Central memory CD8-positive, alpha-beta T cell (primary cell): ENCODE measurements at regions not wholly inside any gene's neighbourhood (a gene's known extent, or its start where the extent isn't known, plus 50 kb on each side); places are given as distances from the start of the nearest gene placed in this dataset.

Experiments
- ATAC-seq: fragments of 150-1000 bp; cut with Tn5 transposase; replicated peaks from 2 replicates; pipeline ENCODE4 v1.10.0; 2022; ENCODE audit warnings: mild to moderate bottlenecking, moderate FRiP score, moderate number of reproducible peaks; ENCODE audit not compliant: poor library complexity, severe bottlenecking; ENCODE audit errors: extremely low read depth
- DNase-seq, 2 donors: peaks; one replicate each; pipeline ENCODE4 v3.0.0; 2021; ENCODE audit warnings: low spot score in 2 of 2
- H3K27ac Mint-ChIP-seq: one replicate; pipeline ENCODE4 v1.8.0; 2022; ENCODE audit warnings: low read depth, mild to moderate bottlenecking, moderate library complexity, mixed read lengths
- H3K27me3 Mint-ChIP-seq: one replicate; pipeline ENCODE4 v1.8.0; 2022; ENCODE audit warnings: mixed read lengths
- H3K36me3 Mint-ChIP-seq: one replicate; pipeline ENCODE4 v1.8.0; 2022; ENCODE audit warnings: mild to moderate bottlenecking, moderate library complexity, mixed read lengths; ENCODE audit not compliant: insufficient read depth
- H3K4me1 Mint-ChIP-seq: one replicate; pipeline ENCODE4 v1.8.0; 2022; ENCODE audit warnings: mixed read lengths
- H3K4me3 Mint-ChIP-seq: one replicate; pipeline ENCODE4 v1.8.0; 2022; ENCODE audit warnings: mild to moderate bottlenecking, moderate library complexity, mixed read lengths
- H3K9me3 Mint-ChIP-seq: one replicate; pipeline ENCODE4 v1.8.0; 2022; ENCODE audit warnings: mixed read lengths

DNA sequence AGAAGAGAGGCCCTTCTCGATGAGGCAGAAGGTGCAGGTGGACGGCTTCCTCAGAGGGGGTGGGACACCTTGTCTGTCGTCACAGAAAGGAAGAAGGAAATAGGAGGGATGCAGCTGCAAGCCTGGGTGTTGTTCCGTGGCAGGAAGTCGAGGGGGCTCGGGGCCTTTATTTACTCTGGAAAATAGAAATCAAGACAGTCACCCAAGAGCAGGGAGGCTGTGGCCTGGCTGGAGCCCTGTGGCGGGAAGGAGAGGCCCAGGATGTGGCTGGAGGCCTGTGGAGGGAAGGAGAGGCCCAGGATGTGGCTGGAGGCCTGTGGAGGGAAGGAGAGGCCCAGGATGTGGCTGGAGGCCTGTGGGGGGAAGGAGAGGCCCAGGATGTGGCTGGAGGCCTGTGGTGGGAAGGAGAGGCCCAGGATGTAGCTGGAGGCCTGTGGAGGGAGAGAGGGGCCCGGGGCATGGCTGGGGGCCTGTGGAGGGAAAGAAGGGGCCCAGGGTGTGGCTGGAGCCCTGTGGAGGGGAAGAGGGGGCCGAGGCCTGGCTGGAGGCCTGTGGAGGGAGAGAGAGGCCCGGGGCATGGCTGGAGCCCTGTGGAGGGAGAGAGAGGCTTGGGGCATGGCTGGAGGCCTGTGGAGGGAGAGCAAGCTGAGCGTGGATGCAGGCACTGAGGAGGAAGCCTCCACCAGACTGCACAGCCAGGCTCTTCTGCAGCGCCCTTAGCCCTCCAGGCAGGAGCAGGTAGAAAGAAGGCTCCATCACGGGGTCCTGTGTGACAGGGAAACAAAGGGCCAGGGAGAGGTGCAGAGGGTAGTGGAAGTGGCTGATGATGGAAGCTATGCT lies 97.3 kb upstream of the SFMBT2 start:
- peaks cover 63% of the 10 kb centered on the region for H3K4me1 Mint-ChIP-seq
- DNase-seq: no peak
- H3K9me3 Mint-ChIP-seq: peaks cover 20% of the 10 kb centered on the region
- peak; percentile 54 for ATAC-seq
- H3K36me3 Mint-ChIP-seq: peaks cover 7% of the 10 kb centered on the region
- H3K27ac Mint-ChIP-seq: peak overlapping the region; percentile 96
- peak overlapping the region; percentile 33 for H3K4me3 Mint-ChIP-seq
- H3K27me3 Mint-ChIP-seq: no peaks in the 10 kb centered on the region

DNA sequence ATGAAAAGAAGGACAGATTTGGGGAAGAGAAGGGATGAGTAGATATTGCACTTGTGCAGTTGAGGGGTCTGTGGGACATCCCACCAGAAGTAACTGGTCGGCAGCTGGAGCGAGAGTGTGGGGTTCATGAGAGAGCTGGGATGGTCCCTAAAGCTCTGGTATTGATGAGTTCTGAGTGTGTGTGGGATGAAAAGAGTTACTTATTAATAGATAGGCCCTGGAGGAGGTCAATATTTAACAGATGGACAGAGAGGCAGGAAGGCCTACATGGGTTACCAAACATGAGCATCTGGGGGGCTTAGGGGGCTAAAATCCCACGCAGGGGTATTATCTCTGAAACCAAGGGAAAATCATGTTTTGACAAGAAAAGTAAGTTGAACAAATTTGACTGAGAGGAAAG lies 95.7 kb upstream of the SFMBT2 start:
- H3K27me3 Mint-ChIP-seq: no peaks in the 10 kb centered on the region
- H3K4me1 Mint-ChIP-seq: peaks cover 58% of the 10 kb centered on the region
- H3K9me3 Mint-ChIP-seq: peaks cover 20% of the 10 kb centered on the region
- ATAC-seq: no peak
- DNase-seq: no peak
- peaks cover 7% of the 10 kb centered on the region for H3K36me3 Mint-ChIP-seq
- peak overlapping the region; percentile 33 for H3K4me3 Mint-ChIP-seq
- peak overlapping the region; percentile 96 for H3K27ac Mint-ChIP-seq

DNA sequence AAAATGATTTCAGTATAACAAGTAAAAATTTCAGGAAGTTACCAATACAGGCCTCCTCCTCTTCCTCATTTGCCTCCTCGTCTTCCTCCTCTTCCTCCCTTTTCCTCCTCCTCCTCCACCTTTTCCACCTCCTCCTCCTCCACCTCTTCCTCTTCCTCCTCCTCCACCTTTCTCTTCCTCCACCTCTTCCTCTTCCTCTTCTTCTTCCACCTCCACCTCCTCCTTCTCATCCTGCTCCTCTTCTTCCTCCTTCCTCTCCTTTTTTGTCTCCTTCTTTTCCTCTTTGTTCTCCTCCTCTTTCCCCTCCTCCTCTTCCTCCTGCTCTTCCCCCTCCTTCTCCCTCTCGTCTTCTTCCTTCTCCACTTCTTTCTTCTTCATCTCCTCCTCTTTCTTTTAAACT lies 94.4 kb upstream of the SFMBT2 start:
- ATAC-seq (no peak), DNase-seq (no peak)
- Mint-ChIP-seq H3K27ac (peak overlapping the region; percentile 45), H3K27me3 (no peaks in the 10 kb centered on the region), H3K4me1 (peaks cover 58% of the 10 kb centered on the region), H3K36me3 (peaks cover 7% of the 10 kb centered on the region), H3K9me3 (peaks cover 8% of the 10 kb centered on the region), H3K4me3 (no peak overlapping the region)

DNA sequence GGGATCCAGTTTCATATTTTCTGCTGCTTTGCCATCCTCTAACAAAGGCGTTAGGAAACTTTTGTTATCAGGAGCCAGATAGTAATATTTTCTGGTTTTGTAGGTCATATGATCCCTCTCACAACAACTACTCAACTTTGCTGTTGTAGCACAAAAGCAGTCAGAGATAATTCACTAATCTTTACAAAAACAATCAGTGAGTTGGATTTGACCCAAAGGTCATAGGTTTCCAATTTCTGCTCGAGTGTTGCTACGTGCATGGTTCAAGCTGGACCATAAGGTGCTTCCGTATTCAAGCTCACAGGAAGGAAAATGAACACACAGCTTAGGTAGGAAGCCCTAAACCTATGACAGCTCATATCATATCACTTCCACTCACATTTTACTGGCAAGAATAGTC lies 92.4 kb upstream of the SFMBT2 start:
- Mint-ChIP-seq H3K4me1 (peaks cover 44% of the 10 kb centered on the region), H3K27ac (no peak overlapping the region)
- no peak for ATAC-seq

DNA sequence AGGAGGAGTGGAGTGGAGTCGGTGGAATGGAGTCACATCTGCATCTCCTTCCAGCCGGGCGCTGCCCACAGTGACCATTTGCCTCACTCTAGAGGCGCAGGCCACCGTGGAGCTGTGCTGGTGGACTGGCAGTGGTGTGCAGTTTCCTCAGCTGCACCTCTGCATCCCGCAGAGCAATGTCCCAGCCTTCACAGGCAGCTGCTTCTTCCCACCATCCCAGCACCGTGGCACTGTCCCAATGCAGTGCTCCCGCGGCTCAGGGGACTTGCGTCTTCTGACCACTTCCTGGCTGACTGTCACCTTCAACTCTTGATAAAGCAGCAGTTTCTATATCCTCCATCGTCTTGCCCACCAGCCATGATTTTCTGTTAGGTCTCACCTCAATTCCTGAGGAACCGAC lies 90.3 kb upstream of the SFMBT2 start:
- ATAC-seq (no peak), DNase-seq (no peak)
- H3K27me3 Mint-ChIP-seq: no peaks in the 10 kb centered on the region
- H3K36me3 Mint-ChIP-seq: peaks cover 5% of the 10 kb centered on the region
- H3K4me1 Mint-ChIP-seq: peaks cover 24% of the 10 kb centered on the region
- no peak overlapping the region for H3K4me3 Mint-ChIP-seq
- H3K9me3 Mint-ChIP-seq: no peaks in the 10 kb centered on the region
- H3K27ac Mint-ChIP-seq: no peak overlapping the region

More for the DNA sequence above, 92.4 kb upstream of the SFMBT2 start:
- no peaks in the 10 kb centered on the region for H3K27me3 Mint-ChIP-seq
- H3K36me3 Mint-ChIP-seq: peaks cover 7% of the 10 kb centered on the region
- no peak overlapping the region for H3K4me3 Mint-ChIP-seq
- DNase-seq: no peak
- H3K9me3 Mint-ChIP-seq: no peaks in the 10 kb centered on the region

DNA sequence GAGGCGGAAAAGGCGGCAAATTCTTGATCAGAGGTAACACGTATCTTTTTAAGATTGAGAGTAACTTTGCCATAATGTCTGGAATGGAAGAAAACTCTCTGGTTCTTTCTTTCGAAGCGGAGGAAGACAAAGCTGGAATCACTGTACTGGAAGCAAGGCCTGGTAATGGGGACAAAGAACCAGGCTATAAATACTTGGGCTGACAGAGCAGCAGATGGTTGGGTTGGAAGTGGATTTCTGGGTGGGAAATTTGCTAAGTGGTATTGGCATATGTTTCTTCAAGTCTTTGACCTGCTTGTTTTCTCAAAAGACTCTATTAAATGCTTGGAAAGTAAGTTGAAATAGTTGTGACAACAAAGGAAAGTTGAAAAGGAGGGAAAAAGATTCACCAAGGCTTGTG lies 87.3 kb upstream of the SFMBT2 start:
- no peak overlapping the region for H3K27ac Mint-ChIP-seq
- no peaks in the 10 kb centered on the region for H3K9me3 Mint-ChIP-seq
- H3K4me3 Mint-ChIP-seq: no peak overlapping the region
- no peak for DNase-seq
- H3K4me1 Mint-ChIP-seq: peaks cover 32% of the 10 kb centered on the region
- no peak for ATAC-seq
- H3K36me3 Mint-ChIP-seq: no peaks in the 10 kb centered on the region
- H3K27me3 Mint-ChIP-seq: no peaks in the 10 kb centered on the region

DNA sequence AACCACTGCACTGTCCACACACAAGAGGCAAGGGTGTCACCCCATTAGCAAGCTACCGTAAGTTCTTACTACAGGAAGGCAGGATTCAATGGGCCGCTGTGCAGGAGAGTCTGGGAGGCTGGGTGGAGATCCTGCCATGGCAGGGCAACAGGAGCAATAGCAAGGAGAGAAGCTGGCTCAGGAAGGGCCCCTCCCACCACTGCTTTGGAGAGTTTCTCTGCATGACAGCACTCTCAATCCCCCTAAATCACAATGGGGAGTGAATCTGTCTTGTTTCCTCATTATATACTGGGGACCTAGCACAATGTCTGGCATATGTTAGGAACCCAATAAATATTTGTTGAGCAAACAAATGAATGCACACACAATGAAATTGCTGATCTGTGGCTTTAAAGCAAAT lies 83.2 kb upstream of the SFMBT2 start:
- peaks cover 2% of the 10 kb centered on the region for H3K36me3 Mint-ChIP-seq
- H3K9me3 Mint-ChIP-seq: no peaks in the 10 kb centered on the region
- H3K4me1 Mint-ChIP-seq: peaks cover 55% of the 10 kb centered on the region
- ATAC-seq (no peak), DNase-seq (no peak)
- H3K27ac Mint-ChIP-seq: no peak overlapping the region
- H3K27me3 Mint-ChIP-seq: no peaks in the 10 kb centered on the region
- H3K4me3 Mint-ChIP-seq: no peak overlapping the region

DNA sequence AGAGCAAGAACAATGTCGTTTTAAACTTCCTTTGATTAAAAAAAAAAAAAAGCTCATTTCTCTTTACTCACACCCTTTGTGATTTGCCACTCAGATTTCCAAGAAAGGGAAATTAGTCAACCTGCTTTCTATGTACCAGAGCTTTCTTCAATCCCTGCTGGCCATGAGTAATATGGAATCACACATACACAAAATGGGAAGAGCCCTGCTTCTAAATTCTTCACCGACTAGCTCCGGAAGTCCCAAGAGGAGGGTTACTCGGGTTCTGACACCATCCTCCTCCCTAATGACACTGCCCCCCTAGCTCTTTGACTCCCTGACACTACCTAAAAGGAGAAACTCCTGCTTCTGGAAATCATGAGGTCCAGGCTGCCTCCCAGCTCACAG lies 81.8 kb upstream of the SFMBT2 start:
- peaks cover 2% of the 10 kb centered on the region for H3K36me3 Mint-ChIP-seq
- peak; percentile 24 for ATAC-seq
- H3K9me3 Mint-ChIP-seq: no peaks in the 10 kb centered on the region
- peaks cover 59% of the 10 kb centered on the region for H3K4me1 Mint-ChIP-seq
- H3K4me3 Mint-ChIP-seq: peak overlapping the region; percentile 56
- DNase-seq: no peak
- H3K27me3 Mint-ChIP-seq: no peaks in the 10 kb centered on the region
- H3K27ac Mint-ChIP-seq: peak overlapping the region; percentile 74

DNA sequence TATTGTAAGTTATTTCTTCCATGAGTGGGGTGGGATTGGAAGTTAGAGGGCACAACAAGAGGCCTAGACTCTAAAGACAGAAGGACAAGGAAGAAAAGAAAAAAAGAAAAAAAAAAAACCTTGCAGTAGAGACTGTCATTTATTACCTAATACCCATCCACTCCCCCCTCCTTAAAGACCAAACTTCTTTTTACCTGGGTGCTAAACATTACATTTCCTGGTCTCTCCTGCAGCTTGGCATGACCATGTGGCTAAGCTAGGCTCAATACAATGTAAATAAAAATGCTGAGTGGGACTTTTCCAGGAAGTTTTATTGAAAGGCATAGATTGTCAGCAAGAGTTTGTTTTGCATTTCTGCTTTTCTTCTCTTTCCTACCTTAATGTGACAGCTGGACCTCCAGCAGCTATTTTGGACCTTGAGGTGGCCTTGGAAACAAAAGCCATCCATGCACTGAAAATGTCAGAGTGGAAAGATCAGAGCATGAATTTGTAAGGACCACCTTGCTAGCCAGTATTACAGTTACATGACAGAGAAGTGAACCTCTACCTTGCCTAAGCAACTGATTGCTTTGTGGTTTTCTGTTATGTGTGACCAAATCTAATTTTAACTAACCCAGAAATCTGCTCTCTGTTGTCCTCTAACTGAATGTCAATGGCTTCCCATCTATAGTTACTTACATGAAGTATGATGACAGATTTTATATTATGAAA lies 81.3 kb upstream of the SFMBT2 start:
- DNase-seq: no peak
- peaks cover 64% of the 10 kb centered on the region for H3K4me1 Mint-ChIP-seq
- peak overlapping the region; percentile 56 for H3K4me3 Mint-ChIP-seq
- peaks cover 5% of the 10 kb centered on the region for H3K9me3 Mint-ChIP-seq
- H3K36me3 Mint-ChIP-seq: peaks cover 2% of the 10 kb centered on the region
- ATAC-seq: peak; percentile 19
- H3K27ac Mint-ChIP-seq: peak overlapping the region; percentile 74
- H3K27me3 Mint-ChIP-seq: no peaks in the 10 kb centered on the region

DNA sequence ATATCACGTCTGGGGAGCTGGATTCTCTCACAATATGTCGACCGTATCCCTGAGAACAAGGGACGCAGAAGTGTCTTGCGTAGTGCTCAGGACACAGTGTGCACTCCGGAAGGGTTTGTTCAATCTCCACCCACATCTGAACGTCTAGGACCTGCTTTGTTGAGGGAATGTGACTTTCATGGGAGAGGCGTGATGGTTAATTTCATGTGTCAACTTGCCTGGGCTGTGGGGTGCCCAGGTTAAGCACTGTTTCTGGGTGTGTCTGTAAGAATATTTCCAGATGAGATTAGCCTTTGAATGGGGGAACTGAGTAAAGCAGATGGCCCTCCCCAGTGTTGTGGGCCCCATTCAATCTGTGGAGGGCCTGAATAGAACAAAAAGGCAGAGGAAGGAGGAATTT lies 80.4 kb upstream of the SFMBT2 start:
- ATAC-seq (no peak), DNase-seq (no peak)
- Mint-ChIP-seq H3K9me3 (peaks cover 5% of the 10 kb centered on the region), H3K4me1 (peaks cover 69% of the 10 kb centered on the region), H3K4me3 (peak overlapping the region; percentile 11), H3K36me3 (peaks cover 2% of the 10 kb centered on the region), H3K27ac (peak overlapping the region; percentile 25), H3K27me3 (no peaks in the 10 kb centered on the region)

DNA sequence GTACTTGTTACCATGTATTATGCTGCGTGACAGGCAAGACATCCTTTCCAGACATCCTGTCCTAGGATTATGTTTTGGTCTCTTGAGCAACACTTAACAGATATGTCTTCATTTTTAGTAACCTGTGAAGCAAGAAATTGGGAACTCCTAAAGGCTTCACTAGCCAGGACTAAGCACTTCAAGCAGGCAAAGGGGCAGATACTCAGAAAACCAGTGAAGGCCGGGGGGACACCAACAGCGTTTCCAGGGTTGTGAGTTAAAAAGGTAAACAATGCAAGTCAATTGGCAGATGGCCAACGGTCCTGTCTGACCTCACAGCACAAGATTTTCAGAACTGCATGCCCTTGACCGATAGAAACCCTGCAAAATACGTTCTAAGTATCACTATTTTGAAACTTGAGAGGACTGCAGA lies 77.6 kb upstream of the SFMBT2 start:
- ATAC-seq: no peak
- no peak overlapping the region for H3K4me3 Mint-ChIP-seq
- peaks cover 81% of the 10 kb centered on the region for H3K4me1 Mint-ChIP-seq
- H3K27ac Mint-ChIP-seq: no peak overlapping the region
- no peak for DNase-seq
- peaks cover 16% of the 10 kb centered on the region for H3K36me3 Mint-ChIP-seq
- peaks cover 8% of the 10 kb centered on the region for H3K9me3 Mint-ChIP-seq
- no peaks in the 10 kb centered on the region for H3K27me3 Mint-ChIP-seq

DNA sequence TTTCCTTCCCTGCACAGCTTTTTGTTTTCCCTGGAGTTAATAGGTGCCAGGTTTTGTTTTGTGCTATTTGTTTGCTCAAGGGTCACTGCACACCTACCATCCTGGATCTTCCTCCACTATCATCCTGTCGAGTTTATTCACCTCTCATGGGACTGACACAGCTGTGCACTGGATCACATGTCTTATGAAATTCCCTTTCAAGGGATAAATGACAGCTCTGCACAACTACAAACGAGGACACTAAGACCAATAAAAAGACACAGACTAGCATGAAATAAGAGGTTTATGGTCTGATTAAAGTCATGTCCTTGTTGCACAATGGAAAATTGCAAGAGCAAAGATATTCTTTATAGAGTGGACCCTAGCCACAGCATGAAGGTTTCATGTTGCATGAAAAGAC lies 76.7 kb upstream of the SFMBT2 start:
- peak overlapping the region; percentile 10 for H3K27ac Mint-ChIP-seq
- ATAC-seq: no peak

DNA sequence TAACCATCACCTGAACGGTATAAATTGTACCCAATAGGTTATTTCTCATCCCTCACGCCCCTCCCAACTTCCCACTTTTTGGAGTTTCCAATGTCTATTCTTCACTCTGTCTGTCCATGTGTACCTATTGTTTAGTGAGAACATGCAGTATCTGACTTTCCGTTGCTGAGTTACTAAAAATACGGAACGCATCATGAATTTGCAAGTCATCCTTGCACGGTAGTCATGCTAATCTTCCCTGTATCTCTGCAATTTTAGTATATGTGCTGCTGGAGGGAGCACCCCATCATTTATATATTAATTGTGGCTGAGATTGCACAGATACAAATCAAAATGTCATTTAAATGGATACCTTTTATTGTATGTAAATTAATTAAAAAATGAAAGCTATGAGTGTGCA lies 75.7 kb upstream of the SFMBT2 start:
- Mint-ChIP-seq H3K27me3 (no peaks in the 10 kb centered on the region), H3K4me3 (no peak overlapping the region), H3K27ac (no peak overlapping the region), H3K9me3 (peaks cover 11% of the 10 kb centered on the region), H3K4me1 (peaks cover 74% of the 10 kb centered on the region), H3K36me3 (peaks cover 16% of the 10 kb centered on the region)
- DNase-seq (no peak), ATAC-seq (no peak)

More for the DNA sequence above, 76.7 kb upstream of the SFMBT2 start:
- peaks cover 81% of the 10 kb centered on the region for H3K4me1 Mint-ChIP-seq
- no peaks in the 10 kb centered on the region for H3K27me3 Mint-ChIP-seq
- peaks cover 11% of the 10 kb centered on the region for H3K9me3 Mint-ChIP-seq
- no peak for DNase-seq
- peak overlapping the region; percentile 44 for H3K4me3 Mint-ChIP-seq
- H3K36me3 Mint-ChIP-seq: peaks cover 16% of the 10 kb centered on the region
